Mucosa of stomach (tissue), 1 donor: ENCODE measurements at regions not wholly inside any gene's neighbourhood (a gene's known extent, or its start where the extent isn't known, plus 50 kb on each side); places are given as distances from the start of the nearest gene placed in this dataset.

Experiments
- H3K27me3 ChIP-seq: one replicate; pipeline ENCODE4 v1.7.0; 2013; ENCODE audit warnings: mild to moderate bottlenecking, low read length; ENCODE audit not compliant: control insufficient read depth, insufficient read depth
- H3K36me3 ChIP-seq: one replicate; pipeline ENCODE4 v1.7.0; 2013; ENCODE audit warnings: low read length; ENCODE audit not compliant: control insufficient read depth, insufficient read depth
- H3K4me1 ChIP-seq: one replicate; pipeline ENCODE4 v1.7.0; 2013; ENCODE audit warnings: mild to moderate bottlenecking, low read length; ENCODE audit not compliant: control insufficient read depth, insufficient read depth
- H3K4me3 ChIP-seq: one replicate; pipeline ENCODE4 v1.7.0; 2013; ENCODE audit warnings: low read length
- H3K9ac ChIP-seq: one replicate; pipeline ENCODE4 v1.7.0; 2013; ENCODE audit warnings: mild to moderate bottlenecking, low read length, moderate library complexity
- H3K9me3 ChIP-seq: one replicate; pipeline ENCODE4 v1.7.0; 2013; ENCODE audit warnings: mild to moderate bottlenecking, low read length, moderate library complexity; ENCODE audit not compliant: control insufficient read depth
- donor health status: Pancreatic carcinoma.

DNA sequence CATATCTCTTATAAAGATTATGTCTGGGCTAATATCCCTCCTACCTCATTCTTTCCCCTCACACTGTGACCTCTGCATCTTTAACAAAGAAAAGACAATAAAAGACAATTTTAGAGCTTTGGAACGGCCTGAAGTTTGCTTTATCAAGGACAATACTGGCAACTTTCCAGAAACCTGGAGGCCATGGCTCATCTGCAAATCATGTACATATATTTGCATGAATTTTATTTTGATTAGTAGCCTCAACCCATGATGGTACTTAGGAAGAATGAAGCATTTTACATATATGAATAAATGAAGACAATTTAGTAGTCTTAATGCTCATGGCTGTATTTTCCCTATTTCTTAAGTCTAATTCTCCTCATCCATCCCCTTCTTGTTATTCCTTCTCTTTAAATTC, 612.2 kb upstream of the CXADR start:
- no peaks in the 10 kb centered on the region for H3K27me3 ChIP-seq
- H3K36me3 ChIP-seq = no peaks in the 10 kb centered on the region
- no peak overlapping the region for H3K9ac ChIP-seq
- no peaks in the 10 kb centered on the region for H3K9me3 ChIP-seq
- no peak overlapping the region for H3K4me3 ChIP-seq
- no peaks in the 10 kb centered on the region for H3K4me1 ChIP-seq

DNA sequence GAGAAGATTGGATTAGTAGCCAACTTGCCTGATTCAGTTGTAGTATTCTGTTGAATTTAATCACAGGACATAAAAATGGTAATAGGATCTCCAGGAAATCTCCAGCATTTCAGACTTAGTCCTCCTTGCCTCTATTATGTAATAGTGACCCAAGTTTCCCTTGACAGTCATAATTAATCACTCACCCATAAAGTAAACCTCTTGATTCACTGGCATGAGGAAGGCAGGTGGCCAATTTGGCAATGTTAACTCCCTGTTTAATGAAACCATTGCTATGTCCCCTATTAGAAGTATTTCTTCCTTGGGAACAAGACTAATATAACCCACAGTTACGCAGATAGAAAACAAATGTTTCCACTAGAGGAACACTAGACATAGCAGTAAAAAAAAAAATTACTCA, 604.8 kb upstream of the CXADR start:
- Histone ChIP-seq H3K4me1 (no peaks in the 10 kb centered on the region), H3K9ac (no peak overlapping the region), H3K36me3 (no peaks in the 10 kb centered on the region), H3K27me3 (no peaks in the 10 kb centered on the region), H3K9me3 (no peaks in the 10 kb centered on the region), H3K4me3 (no peak overlapping the region)

DNA sequence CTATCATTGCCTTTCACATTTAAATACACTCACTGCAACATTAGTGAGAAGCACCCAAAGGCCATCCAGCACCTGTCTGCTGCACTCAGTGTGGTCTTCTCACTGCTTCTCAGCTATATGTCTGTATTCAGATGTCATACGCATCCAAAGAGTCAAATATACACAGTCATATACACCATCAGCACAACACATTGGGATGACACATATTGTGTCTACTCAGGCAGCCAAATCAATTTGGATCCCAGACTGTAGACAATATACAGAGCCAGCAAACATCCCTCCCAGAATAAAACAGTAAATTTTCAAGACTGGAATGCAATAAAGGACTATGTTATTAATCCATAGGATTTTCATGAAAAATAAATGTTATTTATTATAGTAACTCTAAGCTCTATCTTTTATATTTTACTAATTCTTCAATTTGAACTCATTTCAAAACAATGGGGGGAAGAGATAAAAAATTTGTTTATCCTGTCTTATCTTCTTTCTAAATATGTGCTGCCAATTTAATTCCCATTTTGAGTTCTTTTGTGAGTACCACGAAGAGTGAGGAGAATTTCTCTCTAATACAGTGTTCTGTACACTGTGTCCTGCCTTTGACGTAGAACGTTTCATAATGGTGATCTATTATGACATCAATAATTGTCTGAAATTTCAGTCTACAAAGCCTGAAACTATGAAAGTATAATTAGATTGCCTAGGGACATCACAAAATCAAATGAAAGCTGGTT, 602.2 kb upstream of the CXADR start:
- Histone ChIP-seq H3K9me3 (no peaks in the 10 kb centered on the region), H3K9ac (no peak overlapping the region), H3K4me3 (no peak overlapping the region), H3K27me3 (no peaks in the 10 kb centered on the region), H3K4me1 (no peaks in the 10 kb centered on the region), H3K36me3 (no peaks in the 10 kb centered on the region)

DNA sequence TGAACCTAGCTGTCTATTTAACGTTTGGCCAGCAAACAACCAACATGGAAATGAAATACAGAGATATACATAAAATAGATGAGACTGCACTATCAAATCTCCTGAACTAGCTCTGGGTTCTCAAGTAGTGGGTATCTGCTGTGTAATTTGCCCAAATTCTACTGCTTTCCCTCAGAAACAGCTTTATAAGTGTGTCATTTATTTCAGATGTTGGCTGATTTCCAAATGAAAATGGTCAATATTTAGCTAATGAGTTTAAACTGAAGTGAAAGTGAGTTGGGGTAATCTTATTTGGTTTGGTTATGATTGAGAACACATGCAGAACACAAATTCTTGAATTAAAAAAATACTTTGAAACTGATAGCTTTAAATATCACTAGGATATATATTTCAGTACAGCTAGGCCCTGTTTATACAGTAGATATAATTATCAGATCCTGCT, 601.7 kb upstream of the CXADR start:
- Histone ChIP-seq H3K27me3 (no peaks in the 10 kb centered on the region), H3K9ac (no peak overlapping the region), H3K36me3 (no peaks in the 10 kb centered on the region), H3K9me3 (no peaks in the 10 kb centered on the region), H3K4me3 (no peak overlapping the region), H3K4me1 (no peaks in the 10 kb centered on the region)

DNA sequence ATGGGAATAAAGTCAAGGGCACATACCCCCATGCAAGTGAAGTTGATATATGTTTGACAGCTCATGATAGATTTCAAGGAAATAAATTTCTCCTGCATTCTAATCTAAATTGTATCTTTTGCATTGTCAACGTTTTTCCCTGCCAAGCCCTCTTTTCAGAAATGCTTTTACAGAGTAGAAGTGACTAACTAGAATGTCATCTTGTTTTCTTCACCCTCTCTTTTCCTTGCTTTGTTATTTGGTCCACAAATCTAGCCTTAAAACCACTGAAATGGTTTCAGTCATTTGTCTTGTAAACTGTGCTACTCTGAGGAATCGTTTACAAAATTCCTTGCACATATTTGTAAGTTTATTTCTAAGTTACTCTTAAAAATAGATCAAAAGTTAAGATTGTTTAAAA, 600.8 kb upstream of the CXADR start:
- Histone ChIP-seq H3K9ac (no peak overlapping the region), H3K4me3 (no peak overlapping the region), H3K36me3 (no peaks in the 10 kb centered on the region), H3K9me3 (no peaks in the 10 kb centered on the region), H3K4me1 (no peaks in the 10 kb centered on the region), H3K27me3 (no peaks in the 10 kb centered on the region)

DNA sequence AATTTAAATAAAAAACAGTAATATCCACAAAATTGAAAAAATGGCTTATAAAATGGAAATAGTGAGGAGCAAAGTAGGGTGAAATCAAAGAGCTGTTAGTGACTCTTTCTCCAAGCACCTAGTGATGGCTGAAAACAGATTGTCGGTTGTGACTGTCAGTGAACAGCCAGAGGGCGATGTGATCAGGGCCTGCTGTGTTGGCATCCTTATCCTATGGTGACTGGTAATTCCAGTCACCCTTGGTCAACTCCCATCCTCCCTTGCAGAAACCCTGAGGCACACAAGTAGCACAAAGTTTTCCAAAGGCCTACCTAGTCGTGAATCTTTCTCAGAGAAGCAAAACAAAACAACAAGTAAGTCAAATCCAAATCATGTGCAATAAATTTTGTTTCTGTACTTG, 599.8 kb upstream of the CXADR start:
- H3K4me3 ChIP-seq = no peak overlapping the region
- no peaks in the 10 kb centered on the region for H3K27me3 ChIP-seq
- H3K36me3 ChIP-seq = no peaks in the 10 kb centered on the region
- H3K4me1 ChIP-seq = no peaks in the 10 kb centered on the region
- no peaks in the 10 kb centered on the region for H3K9me3 ChIP-seq
- H3K9ac ChIP-seq = no peak overlapping the region

DNA sequence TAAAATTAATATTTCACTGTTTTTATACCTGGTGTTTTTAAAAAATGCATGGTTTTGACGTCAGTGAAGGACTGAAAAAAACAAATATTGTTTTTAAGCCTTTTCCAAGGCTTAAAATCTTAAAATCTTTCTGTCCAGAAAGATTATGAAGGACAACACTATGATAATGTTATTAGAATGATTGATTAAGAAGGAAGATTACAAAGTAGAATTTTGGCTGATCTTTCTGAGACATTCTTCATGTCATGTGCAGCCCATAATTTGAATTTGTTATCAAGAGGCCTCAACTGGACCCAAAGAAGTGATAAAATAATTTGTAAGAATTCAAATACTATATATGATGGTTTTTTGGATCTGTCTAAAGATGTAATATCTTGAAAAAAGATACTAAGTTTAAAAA, 584.4 kb upstream of the CXADR start:
- Histone ChIP-seq H3K27me3 (no peaks in the 10 kb centered on the region), H3K36me3 (no peaks in the 10 kb centered on the region), H3K9me3 (no peaks in the 10 kb centered on the region), H3K4me3 (no peak overlapping the region), H3K9ac (no peak overlapping the region), H3K4me1 (no peaks in the 10 kb centered on the region)

DNA sequence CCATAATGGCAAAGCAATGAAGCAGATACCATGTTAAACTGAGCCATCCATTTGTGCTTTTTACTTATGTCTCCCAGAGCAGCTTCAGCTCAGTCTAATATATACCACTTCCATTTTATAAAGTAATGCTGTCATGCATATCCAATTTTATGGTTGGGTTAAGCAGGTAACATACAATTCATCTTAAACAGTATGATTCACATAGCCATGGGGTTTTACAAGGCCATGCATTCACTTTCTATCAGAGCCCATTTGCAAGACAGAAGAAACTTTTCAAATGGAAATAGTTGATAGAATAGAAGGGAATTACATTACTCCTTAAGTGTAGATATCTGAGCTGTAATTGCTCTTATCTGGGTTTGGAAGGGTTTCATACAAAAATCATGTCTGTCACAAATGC, 580.5 kb upstream of the CXADR start:
- Histone ChIP-seq H3K27me3 (no peaks in the 10 kb centered on the region), H3K4me1 (no peaks in the 10 kb centered on the region), H3K9me3 (no peaks in the 10 kb centered on the region), H3K36me3 (no peaks in the 10 kb centered on the region), H3K4me3 (no peak overlapping the region), H3K9ac (no peak overlapping the region)

DNA sequence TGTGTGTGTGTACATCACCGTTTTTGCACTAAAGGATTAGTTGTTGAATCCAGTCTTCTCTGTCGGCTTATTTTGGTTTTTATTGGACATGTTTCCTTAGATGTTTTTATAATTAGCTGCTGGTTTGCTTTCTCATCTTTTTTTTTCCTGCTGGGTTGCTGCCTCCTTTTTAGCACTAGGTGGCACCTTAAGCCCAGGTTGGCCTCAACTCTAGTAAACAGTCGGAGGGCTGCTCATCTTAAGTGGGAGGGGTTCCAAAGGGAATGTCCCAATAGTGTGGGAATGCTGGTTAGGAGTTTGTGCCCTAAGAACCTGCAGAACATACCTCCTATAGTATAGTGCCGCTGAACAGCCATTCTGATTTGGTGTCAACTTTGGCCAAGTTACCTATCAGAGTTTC, 570.1 kb upstream of the CXADR start:
- no peak overlapping the region for H3K4me3 ChIP-seq

DNA sequence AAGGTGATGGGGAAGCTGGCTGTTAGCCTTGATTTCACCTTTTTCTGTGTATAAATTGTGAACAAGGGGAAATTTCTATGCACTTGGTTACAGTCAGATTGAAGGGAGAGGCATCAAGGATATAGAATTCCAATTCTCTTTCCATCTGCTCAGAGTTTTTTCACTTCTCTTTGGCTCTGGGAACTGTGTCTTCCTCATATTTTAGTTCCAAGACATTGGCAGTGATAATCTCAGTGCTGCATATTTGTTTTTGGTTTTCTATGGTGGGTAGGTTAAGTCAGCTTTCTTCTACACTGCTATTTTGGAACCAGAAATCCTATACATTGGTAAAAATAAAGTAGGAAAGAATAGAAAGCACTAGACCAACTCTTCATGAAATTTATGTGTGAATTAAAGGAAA, 569.6 kb upstream of the CXADR start:
- Histone ChIP-seq H3K9me3 (no peaks in the 10 kb centered on the region), H3K27me3 (no peaks in the 10 kb centered on the region), H3K36me3 (no peaks in the 10 kb centered on the region), H3K9ac (no peak overlapping the region), H3K4me3 (no peak overlapping the region), H3K4me1 (no peaks in the 10 kb centered on the region)

More for the DNA sequence above, 570.1 kb upstream of the CXADR start:
- no peaks in the 10 kb centered on the region for H3K9me3 ChIP-seq
- no peaks in the 10 kb centered on the region for H3K4me1 ChIP-seq
- H3K9ac ChIP-seq = no peak overlapping the region
- H3K27me3 ChIP-seq = no peaks in the 10 kb centered on the region
- no peaks in the 10 kb centered on the region for H3K36me3 ChIP-seq

DNA sequence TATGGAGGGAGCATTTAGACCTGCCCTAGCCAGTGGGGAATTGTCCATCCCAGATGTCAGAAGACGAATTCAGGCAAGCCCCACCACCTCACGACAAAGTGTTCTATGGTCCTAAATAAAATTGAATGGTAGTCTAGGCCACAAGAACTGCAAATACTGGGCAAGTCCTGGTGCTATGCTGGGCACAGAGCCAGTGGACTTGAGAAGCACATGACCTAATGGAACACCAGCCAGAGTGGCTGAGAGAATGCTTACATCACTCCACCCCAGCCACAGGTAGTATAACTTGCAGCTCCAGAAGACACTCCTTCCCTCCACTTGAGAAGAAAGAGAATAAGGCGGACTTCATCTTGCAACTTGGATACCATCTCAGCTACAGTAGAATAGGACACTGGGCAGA, 567.3 kb upstream of the CXADR start:
- Histone ChIP-seq H3K4me1 (no peaks in the 10 kb centered on the region), H3K36me3 (no peaks in the 10 kb centered on the region), H3K27me3 (no peaks in the 10 kb centered on the region), H3K4me3 (no peak overlapping the region), H3K9ac (no peak overlapping the region), H3K9me3 (no peaks in the 10 kb centered on the region)

DNA sequence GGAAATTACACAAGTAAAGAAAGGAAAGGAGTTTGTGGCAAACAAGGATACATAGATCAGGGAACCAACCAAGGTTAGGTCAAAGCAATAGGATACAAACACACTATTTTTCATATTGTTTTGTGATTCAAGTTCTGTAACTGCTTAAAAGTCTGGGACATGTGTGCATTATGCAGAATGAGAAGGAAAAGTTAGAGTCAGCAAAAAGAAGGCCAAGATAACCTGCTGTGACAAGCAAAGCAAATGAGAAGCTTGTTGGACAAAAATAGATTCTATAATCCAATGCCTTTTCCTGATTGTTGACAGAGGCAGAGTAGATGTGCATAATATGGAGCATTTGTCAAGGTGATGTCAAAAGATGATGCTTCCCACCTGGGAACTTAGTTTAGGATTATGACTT, 556.0 kb upstream of the CXADR start:
- Histone ChIP-seq H3K27me3 (no peaks in the 10 kb centered on the region), H3K4me3 (no peak overlapping the region), H3K4me1 (no peaks in the 10 kb centered on the region), H3K9me3 (no peaks in the 10 kb centered on the region), H3K36me3 (no peaks in the 10 kb centered on the region), H3K9ac (no peak overlapping the region)

DNA sequence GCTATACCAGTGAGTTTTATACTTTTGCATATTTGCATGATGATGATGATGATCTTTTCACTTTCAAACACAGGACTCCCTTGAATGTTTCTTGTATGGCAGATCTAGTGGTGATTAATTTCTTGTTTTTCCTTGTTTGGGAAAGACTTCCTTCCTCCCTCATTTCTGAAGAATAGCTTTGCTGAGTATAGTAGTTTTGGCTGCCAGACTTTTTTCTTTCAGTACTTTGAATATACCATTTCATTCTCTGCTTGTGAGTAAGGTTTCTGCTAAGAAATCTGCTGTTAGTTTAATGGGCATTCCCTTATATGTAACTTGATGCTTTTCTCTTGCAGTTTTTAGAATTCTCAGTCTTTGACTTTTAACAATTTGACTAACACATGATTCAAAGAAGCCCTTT, 547.4 kb upstream of the CXADR start:
- Histone ChIP-seq H3K27me3 (no peaks in the 10 kb centered on the region), H3K9me3 (no peaks in the 10 kb centered on the region), H3K4me1 (no peaks in the 10 kb centered on the region), H3K4me3 (no peak overlapping the region), H3K9ac (no peak overlapping the region), H3K36me3 (no peaks in the 10 kb centered on the region)
